ENCODE measurements at regions not wholly inside any gene's neighbourhood (a gene's known extent, or its start where the extent isn't known, plus 50 kb on each side); places are given as distances from the start of the nearest gene placed in this dataset.

DNA sequence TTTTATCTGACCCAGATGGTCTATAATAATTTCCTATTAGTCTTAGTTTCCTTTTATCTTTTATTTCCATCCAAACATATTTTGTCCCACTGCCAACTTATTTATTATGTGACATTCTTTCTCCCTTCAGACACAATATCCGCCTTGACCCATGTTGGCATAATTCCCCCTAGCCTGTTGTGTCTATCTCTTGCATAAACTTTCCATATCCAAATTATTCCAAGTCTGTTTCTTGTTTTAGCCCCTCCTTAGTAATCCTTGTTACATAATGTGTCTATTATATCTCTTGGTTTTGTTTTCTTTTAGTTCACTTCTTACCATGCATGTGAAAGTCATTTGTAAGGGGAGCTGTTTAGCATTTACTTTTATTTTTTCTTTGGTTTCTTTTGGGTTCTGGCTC lies 81.6 kb upstream of the CACHD1 start:
- TF ChIP-seq POLR2A (IDR thresholded peaks at IDR 0.05; ENCODE audit: low read length) (no peak), GATA1 (IDR thresholded peaks at IDR 0.05; ENCODE audit: low read depth, low read length) (no peak)
